HG03064 (cell line): ENCODE measurements at regions not wholly inside any gene's neighbourhood (a gene's known extent, or its start where the extent isn't known, plus 50 kb on each side); places are given as distances from the start of the nearest gene placed in this dataset.
A peak's percentile ranks its signal among the peaks of the same experiment; 100 is the strongest.
"Not testable (repeated sequence)": the region's sequence is repeated elsewhere in the genome, so short reads cannot be mapped to it uniquely, and the experiment has no call there.

ENCODE experiments used
- ATAC-seq: cut with Tn5 transposase; IDR thresholded peaks from one replicate; pipeline ENCODE4 v1.9.1; 2021; ENCODE audit warnings: low read depth; ENCODE audit not compliant: unreplicated experiment

DNA sequence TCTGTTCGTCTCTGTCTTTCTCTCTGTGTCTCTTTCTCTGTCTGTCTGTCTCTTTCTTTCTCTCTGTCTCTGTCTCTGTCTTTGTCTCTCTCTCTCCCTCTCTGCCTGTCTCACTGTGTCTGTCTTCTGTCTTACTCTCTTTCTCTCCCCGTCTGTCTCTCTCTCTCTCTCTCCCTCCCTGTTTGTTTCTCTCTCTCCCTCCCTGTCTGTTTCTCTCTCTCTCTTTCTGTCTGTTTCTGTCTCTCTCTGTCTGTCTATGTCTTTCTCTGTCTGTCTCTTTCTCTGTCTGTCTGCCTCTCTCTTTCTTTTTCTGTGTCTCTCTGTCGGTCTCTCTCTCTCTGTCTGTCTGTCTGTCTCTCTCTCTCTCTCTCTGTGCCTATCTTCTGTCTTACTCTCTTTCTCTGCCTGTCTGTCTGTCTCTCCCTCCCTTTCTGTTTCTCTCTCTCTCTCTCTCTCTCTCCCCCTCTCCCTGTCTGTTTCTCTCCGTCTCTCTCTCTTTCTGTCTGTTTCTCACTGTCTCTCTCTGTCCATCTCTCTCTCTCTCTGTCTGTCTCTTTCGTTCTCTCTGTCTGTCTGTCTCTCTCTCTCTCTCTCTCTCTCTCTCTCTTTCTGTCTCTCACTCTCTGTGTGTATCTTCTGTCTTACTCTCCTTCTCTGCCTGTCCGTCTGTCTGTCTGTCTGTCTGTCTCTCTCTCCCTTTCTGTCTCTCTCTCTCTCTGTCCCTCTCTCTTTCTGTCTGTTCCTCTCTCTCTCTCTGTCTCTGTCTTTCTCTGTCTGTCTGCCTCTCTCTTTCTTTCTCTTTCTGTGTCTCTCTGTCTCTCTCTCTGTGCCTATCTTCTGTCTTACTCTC is 2065.9 kb upstream of the TPTE start:
- not testable (repeated sequence) for ATAC-seq

- ATAC-seq = peak; percentile 81
These were observed 2056.8 kb upstream of the TPTE start for GRCh38 chr21:8464403-8465152.

DNA sequence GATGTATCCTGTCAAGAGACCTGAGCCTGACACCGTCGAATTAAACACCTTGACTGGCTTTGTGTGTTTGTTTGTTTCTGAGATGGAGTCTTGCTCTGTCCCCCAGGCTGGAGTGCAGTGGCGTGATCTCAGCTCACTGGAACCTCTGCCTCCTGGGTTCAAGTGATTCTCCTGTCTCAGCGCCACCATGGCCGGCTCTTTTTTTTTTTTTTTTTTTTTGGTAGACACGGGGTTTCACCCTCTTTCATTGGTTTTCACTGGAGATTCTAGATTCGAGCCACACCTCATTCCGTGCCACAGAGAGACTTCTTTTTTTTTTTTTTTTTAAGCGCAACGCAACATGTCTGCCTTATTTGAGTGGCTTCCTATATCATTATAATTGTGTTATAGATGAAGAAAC is 2054.7 kb upstream of the TPTE start:
- ATAC-seq = not testable (repeated sequence)
